NCI-H1105 (cell line): ENCODE measurements at regions not wholly inside any gene's neighbourhood (a gene's known extent, or its start where the extent isn't known, plus 50 kb on each side); places are given as distances from the start of the nearest gene placed in this dataset.

Experiments
- DNase-seq: peaks from one replicate; lab custom pipeline; 2025; lab: John Stamatoyannopoulos, UW

- no peak for DNase-seq
These were observed 106.9 kb downstream of the SMIM20 start for GRCh38 chr4:26020881-26021280.

- no peak for DNase-seq
These were observed 107.7 kb downstream of the SMIM20 start for GRCh38 chr4:26021417-26022345.

GRCh38 chr4:26022346-26023202 is 108.6 kb downstream of the SMIM20 start:
- DNase-seq: peak; percentile 28

GRCh38 chr4:26023203-26023972 is 109.4 kb downstream of the SMIM20 start:
- no peak for DNase-seq

- no peak for DNase-seq
These were observed 110.1 kb downstream of the SMIM20 start for GRCh38 chr4:26024079-26024478.

- DNase-seq: no peak
These were observed 114.2 kb downstream of the SMIM20 start for GRCh38 chr4:26028133-26028792.

GRCh38 chr4:26028793-26029567 is 115.0 kb downstream of the SMIM20 start:
- DNase-seq: no peak

GRCh38 chr4:26029568-26030131 is 115.6 kb downstream of the SMIM20 start:
- no peak for DNase-seq

- DNase-seq: no peak
These were observed 116.2 kb downstream of the SMIM20 start for GRCh38 chr4:26030260-26030667.

GRCh38 chr4:26030780-26031179 is 116.8 kb downstream of the SMIM20 start:
- DNase-seq: no peak

- DNase-seq: no peak
These were observed 117.7 kb downstream of the SMIM20 start for GRCh38 chr4:26031704-26032103.

- DNase-seq: no peak
These were observed 118.1 kb downstream of the SMIM20 start for GRCh38 chr4:26032142-26032541.

- no peak for DNase-seq
These were observed 118.8 kb downstream of the SMIM20 start for GRCh38 chr4:26032630-26033317.

GRCh38 chr4:26033389-26033788 is 119.4 kb downstream of the SMIM20 start:
- DNase-seq: no peak

- DNase-seq: no peak
These were observed 120.8 kb downstream of the SMIM20 start for GRCh38 chr4:26034849-26035248.

- DNase-seq: no peak
These were observed 121.9 kb downstream of the SMIM20 start for GRCh38 chr4:26035921-26036320.

- no peak for DNase-seq
These were observed 125.8 kb downstream of the SMIM20 start for GRCh38 chr4:26039639-26040359.

- DNase-seq: no peak
These were observed 130.5 kb downstream of the SMIM20 start for GRCh38 chr4:26044524-26044923.

GRCh38 chr4:26044983-26045382 is 131.0 kb downstream of the SMIM20 start:
- no peak for DNase-seq
